SK-N-SH (cell line): ENCODE measurements at regions not wholly inside any gene's neighbourhood (a gene's known extent, or its start where the extent isn't known, plus 50 kb on each side); places are given as distances from the start of the nearest gene placed in this dataset.

Experiments
- CTCF ChIP-seq: fragments of 200-600 bp; sonication (generic); IDR thresholded peaks from 2 replicates; pipeline ENCODE4 v1.6.1; 2017; ENCODE audit warnings: antibody characterized with exemption, mild to moderate bottlenecking, moderate library complexity
- MAX ChIP-seq: IDR thresholded peaks from 2 replicates; pipeline ENCODE4 v1.4.0; 2012; ENCODE audit warnings: low read depth
- PBX3 ChIP-seq: IDR thresholded peaks from 2 replicates; pipeline ENCODE4; 2012
- POLR2AphosphoS5 ChIP-seq: IDR thresholded peaks from 2 replicates; pipeline ENCODE4 v1.6.1; 2012; ENCODE audit warnings: low read depth, low read length
- RAD21 ChIP-seq: IDR thresholded peaks from 2 replicates; pipeline ENCODE4 v1.6.1; 2012; ENCODE audit warnings: mild to moderate bottlenecking, low read length
- REST ChIP-seq: IDR thresholded peaks from 2 replicates; pipeline ENCODE4 v1.6.1; 2012; ENCODE audit warnings: mild to moderate bottlenecking, low read depth, low read length, moderate library complexity
- RFX5 ChIP-seq: IDR thresholded peaks from 2 replicates; pipeline ENCODE4 v1.6.1; 2012; ENCODE audit warnings: mild to moderate bottlenecking, improper control_type of control experiment, low read length

GRCh38 chr22:34765115-34765514 is 300.8 kb upstream of the ISX start:
- TF ChIP-seq RFX5: no peak
- no peak for TF ChIP-seq CTCF
- no peak for TF ChIP-seq RAD21
- no peak for TF ChIP-seq MAX
- no peak for TF ChIP-seq PBX3
- no peak for TF ChIP-seq REST
- no peak for TF ChIP-seq POLR2AphosphoS5
